ELF-1 (cell line): ENCODE measurements at regions not wholly inside any gene's neighbourhood (a gene's known extent, or its start where the extent isn't known, plus 50 kb on each side); places are given as distances from the start of the nearest gene placed in this dataset.
"Not testable (repeated sequence)": the region's sequence is repeated elsewhere in the genome, so short reads cannot be mapped to it uniquely, and the experiment has no call there.

Experiments used
- DNase-seq: peaks from one replicate; pipeline ENCODE4 v3.0.0-alpha.2; 2016; ENCODE audit warnings: low read depth, low spot score

DNA sequence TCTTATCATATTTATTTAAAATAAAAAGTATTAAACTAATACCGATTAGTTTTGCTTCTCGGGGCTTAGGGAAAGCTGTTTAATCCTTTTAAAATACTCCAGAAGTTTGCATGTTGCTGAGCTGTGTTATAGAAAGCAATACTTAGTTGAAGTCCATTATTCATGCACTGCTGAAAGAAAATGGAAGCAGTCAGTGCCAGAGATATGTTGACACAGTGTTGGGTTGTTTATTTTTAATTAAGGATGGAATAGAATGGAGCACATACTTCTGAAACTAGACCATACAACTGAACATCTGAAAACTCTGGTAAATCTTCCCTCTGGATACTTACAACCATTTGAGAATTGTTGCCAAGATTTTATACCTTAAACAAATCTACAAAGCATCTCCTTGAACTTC, 282.7 kb upstream of the CCDC179 start:
- no peak for DNase-seq

DNA sequence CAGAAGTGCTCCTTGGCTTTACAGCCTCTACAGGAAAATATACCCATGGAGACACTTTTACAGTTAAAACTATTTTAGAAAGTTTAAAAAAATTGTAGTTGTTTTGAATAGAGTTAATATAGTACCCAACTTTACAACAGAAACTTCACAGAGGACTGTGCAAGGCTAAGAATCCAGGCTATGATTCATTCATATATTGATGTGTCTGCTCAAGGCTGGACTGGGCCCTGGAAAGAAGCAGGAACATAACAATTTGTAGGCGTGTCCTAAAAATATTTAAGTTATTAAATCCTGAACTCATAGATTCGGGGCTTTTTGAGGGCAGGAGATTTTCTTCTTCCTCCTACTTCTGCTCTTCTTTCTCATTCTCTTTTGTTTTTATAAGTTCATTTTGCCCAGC, 291.5 kb upstream of the CCDC179 start:
- no peak for DNase-seq

DNA sequence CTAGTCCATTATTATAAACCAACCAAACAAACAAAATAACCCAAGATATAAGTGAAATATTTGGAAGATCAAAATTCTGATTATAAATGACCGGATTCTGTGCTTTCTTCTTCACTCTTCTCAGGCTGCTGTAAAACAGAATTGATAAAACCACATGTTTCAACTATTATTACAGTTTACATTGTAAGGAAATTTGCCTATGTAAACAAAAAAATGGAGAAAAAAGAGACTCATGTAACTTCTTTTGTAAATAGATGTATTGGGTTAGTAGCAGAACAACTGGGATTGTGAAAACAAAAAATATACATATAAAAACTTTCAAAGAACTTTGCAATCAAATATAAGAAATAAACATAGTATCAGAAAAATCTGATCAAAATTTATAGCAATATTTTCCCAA, 295.2 kb upstream of the CCDC179 start:
- no peak for DNase-seq

DNA sequence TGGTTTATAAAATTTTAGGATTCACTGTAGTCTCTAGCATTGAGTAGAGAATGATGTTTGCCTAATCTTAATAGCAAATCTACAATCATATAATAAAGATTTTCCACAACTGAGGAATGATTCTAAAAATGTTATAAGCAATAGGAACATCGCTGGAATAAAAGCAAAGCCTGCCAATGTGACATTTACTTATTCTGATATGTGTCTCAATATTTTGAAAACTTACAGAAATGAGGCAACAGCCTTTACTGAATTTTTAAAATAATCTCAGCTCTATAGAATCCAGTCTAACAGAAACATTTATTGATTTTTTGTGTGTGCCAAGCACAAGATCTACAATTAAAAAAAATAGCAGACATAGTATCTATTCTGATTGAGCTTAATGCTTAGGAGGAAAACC, 303.7 kb upstream of the CCDC179 start:
- DNase-seq: no peak

DNA sequence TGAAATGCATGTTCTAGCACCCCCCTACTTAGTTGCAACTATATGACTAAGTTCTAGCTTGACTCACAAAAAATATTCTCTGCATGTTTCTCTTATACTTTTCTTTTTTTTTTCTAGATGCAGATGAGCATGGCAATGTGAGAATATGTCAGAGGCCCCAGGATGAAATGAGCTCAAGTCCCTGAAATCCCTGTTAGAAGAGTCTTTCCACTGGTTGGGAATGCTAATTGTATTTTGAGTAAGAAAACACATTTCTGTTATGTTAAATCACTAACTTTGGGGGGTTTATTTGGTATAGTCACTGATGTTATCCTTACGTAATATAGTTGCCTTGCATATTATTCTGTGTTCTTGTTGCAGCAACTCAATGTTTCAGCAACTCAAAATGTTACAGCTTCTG, 306.1 kb upstream of the CCDC179 start:
- no peak for DNase-seq

DNA sequence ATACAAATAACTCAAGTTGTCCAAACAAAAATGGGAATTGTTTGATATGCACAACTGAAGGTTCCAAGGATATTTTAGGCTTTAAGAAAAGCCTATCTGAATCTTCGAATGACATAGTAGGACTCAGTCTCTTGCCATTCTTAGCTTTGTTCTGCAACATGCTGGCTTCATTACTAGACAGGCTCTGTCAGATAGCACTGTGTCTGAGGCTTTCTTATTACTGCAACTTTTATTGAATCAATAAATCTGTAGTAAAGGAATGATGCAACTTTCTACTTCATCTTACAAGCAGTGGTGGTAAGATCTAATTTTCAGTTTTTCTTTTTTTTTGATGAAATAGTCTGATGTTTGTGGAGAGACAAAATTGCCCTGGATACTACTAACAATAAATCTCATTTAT, 319.3 kb upstream of the CCDC179 start:
- no peak for DNase-seq

DNA sequence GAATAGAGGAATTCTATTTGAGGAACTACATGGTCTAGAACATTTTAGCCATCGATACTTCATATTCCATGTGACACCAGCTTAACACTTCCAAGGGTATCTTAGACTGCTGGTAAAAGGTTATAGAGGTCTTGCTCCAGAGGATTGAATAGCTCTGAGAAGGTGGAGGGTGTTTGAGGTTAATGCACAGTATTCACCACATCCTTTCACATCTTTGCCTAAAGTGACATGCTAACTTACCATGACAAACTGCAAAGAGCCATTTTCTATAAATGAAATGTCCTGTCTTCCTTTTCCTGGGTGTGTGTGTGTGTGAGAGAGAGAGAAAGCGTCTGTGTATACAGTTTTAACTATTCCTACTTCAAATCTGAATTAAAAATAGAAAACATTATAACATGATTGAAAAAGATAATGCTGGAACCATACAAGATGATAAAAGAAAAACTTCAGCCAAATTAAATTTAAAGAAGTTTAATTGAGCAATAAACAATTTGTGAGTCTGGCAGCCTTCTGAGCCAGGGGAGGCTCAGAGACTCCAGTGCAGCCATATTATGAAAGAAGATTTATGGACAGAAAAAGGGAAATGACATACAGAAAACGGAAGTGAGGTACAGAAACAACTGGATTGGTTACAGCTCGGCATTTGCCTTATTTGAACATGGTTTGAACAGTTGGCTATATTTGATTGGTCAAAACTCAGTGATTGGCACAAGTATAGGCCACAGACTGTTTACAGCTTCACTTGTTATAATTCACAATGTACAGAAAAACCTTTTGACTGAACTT, 320.9 kb upstream of the CCDC179 start:
- no peak for DNase-seq

DNA sequence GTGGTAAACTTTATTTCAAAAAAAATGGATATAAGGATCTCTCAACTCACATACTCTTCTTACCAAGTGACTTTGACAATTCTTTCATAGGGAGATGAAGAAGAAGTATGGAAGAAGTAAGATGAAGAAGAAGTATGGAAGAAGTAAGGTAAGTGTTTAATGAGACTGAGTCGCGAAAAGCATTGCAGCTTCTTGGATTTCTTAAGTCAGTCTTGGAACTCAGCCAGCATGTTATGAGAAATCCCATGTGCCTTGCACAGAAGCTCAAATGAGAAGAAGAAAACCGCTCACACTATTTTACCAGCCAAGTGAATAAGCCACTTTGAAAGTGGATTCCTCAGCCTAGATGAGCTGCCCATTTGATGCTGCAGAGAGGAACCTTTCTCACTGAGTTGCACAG, 332.0 kb upstream of the CCDC179 start:
- no peak for DNase-seq

DNA sequence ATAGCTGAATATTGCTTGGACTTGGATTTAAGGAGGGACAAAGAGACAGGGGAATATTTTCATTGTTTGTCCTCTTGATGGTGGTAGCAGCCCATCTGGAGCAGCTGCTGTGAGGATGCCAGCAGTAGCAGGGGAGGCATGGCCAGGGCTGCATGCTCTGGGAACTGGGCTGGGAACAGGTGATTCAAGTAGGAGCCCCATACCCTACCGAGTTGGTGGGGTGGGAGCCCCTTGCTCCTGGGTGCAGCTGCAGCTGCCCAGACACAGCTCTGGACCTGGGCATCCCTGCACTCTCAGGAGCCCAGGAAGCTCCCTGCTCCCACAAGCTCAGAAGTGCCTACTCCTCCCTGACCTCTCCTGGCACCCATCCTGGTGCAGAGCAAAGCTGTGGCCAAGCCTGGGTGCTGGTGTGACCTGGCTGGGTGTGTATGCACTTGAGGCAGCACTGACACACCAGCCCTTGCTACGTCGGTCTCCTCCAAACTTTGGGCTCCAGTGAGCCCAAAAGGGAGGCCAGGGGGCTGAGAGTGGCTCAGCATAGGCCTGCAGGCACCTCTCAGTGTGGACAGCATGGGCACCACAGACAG, 341.8 kb upstream of the CCDC179 start:
- DNase-seq: no peak

DNA sequence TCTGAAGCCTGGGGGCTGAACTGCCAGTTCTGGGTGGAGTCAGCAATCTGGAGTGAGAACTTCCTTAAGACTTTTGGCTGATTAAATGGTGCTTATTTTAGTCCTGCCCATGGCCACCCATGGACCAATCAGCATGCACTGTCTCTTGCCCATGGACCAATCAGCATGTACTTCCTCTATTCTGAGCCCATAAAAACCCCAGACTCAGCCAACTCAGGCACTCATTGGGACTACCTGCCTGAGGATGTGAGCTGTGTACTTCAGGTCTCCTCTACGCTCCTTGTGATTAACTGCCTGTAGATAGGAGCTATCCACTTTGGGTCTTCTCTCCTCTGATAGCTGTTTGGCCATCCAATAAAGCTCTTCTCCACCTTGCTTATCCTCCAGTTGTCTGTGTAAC, 342.3 kb upstream of the CCDC179 start:
- no peak for DNase-seq

DNA sequence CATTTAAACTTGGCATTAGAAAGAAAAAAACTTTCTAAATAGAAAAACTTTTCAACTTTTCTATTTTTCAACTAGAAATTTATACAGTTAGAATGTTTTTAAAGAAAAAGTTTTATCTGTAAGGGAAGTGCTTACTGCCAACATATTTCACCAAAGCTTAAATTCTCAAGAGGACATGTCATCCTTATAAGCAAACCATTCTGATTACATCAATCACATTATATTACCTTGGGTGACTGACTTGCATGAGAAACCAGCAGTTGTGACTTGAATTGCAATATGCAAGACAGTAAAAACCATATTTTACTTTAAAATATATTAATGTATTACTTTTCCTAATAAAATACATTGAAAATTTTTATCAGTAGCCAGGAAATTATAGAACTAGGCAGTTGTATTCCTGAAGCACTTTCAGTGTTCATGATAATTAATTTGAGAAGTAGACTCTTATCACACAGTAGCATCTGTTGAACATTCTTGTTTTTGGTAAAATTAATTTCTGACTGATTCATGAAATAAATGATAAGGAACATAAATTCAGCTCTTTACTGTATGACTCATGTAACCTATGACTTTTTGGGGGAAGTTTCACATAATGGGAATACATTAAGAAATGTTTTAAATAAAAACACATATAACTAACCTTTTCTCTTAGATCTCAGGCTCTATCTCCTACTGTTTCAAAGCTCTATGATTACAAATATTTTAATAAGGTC, 345.0 kb upstream of the CCDC179 start:
- DNase-seq: no peak

DNA sequence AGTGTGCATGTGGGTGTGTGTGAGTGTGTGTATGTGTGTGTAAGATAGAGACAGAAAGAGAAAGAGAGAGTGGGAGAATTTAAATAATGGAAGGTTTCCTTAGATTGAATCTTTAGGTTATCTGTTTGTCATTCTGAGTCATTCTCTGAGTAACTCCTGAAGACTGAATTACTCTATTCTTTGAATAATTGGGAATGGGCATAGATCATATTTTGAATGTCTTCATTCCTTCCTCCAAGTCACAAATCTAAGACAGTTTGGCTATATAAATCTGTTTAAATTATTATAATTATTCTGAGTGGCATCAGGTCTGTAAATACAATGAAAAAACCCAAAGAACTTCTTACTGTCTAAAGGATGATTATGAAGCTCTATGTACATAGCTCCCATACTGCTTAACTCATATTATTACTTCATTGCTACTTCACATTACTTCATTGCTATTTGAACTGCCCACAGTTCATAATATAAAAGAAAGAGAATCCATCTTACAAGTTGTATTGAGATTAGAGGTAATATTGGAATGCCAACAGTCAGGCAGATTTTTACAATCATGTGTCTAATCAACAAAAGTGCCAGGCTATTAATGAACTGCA, 346.6 kb upstream of the CCDC179 start:
- no peak for DNase-seq

DNA sequence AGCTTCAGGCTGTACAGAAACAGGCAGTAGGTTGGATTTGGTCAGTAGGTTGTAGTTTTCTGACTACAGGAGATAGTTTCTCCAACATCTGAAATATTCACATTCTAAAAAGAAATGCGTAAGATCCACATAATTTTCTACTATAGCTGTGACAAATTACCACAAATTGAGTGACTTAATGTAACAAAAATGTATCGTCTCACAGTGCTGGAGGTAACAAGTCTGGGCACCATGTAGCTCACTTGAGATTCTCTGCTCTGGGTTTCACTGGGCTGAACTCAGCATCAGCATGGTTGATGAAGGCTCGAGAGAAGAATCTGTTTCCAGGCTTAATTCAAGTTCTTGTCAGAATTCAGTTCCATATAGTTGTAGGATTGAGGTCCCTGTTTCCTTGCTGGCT, 350.9 kb upstream of the CCDC179 start:
- no peak for DNase-seq

DNA sequence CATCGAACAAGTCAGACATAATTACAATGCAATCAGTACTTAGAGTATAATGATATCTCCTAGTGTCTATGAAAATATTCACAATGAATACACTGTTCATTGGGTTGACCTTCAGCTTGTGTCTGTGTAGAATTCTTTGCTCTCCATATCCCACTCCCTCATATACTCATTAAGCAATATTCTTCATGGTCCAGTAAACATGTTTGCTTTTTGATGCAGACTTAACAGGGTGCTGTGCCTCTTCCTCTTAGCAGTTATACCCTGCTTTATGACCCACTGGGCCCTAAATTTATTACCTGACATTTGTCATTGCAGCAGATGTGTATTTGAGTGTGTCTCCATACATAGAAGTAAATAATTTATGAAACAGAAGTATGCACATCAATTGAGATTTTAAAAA, 352.5 kb upstream of the CCDC179 start:
- no peak for DNase-seq

DNA sequence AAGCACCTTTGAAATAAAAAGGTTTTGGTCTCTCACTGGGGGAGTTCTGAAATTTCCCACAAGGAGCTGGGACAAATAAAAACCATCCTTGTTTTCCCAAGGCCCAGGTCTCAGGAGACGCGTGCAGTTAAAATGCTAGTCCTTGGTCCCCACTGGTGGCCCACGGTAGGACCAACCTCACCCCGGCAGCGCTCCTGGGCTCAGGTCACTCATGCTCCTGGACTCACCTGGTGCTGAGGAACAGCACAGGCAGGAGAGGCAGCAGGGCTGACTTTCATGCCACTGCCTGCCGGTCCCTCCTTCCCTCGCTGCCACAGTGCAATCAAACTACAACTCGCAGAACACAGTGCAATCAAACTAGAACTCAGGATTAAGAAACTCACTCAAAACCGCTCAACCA, 356.8 kb upstream of the CCDC179 start:
- no peak for DNase-seq

DNA sequence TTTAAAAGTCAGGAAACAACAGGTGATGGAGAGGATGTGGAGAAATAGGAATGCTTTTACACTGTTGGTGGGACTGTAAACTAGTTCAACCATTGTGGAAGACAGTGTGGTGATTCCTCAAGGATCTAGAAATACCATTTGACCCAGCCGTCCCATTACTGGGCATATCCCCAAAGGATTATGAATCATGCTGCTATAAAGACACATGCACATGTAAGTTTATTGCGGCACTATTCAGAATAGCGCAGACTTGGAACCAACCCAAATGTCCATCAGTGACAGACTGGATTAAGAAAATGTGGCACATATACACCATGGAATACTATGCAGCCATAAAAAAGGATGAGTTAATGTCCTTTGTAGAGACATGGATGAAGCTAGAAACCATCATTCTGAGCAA, 359.8 kb upstream of the CCDC179 start:
- not testable (repeated sequence) for DNase-seq

DNA sequence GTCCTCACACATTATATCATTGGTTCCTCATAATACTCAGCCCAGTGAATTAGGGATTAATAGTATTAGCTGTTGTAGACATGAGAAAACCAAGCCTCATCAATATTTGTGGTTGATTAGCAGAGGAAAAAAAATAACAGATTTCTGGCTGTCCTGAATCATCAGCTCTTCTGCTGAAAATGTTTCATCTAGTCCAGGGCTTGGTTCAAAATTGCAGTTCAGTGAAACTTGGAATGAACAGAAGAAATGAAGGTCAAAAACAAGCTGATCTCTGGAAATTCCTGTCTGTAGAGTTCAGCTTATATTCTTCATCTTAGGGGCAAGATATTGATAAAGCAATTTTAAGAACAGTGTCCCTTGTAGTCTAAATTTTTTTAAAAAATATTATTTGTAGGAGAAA, 361.1 kb upstream of the CCDC179 start:
- DNase-seq: no peak

DNA sequence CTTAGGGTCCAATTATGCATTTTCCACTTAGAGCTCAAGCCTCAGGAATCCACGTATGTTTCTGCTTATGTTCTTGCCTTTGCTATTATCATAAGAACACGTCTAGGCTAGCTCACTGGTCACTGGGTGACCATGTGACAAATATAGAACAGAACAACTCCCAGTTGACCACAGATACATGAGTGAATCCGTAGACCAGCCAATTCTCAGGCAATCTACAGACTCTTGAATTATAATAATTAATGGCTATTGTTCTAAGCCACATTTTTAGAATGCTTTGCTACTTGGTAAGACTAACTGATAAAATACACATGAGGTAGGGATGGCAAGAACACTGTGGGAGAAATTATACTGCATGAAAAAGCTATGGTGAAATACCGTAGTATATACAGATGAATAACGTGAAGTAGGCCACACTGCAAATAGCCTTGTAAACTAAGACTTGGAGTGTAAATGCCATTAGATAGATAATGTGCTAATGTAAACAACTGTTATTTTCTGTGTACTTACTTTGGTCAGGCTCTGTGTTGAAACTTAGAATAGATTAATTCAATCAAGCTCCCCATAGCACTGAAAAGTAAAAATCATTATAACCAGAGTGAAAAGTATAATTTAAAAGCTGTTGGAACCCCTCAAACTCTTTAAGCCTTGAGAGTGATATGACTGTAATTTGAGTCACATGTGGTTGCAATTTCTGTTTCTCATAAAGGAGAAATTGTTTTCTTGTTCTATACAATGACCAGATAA, 366.2 kb upstream of the CCDC179 start:
- DNase-seq: no peak

DNA sequence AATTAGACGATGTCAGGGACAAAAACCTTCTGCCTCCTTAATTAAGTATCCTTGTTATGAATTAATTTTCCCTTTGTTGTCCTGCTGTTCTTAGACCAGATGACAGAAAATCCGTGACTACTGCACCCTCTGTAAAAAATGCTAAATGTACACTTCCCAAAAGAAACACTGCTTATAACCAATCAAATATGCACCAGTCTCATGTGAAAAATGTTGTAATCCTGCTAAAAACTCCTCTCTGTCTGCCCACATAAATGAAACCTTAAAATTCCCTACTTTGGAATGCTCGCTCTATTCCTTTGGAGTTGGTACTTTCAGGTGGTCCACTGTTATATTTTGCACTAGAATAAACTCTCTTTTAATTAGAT, 366.8 kb upstream of the CCDC179 start:
- DNase-seq: no peak

DNA sequence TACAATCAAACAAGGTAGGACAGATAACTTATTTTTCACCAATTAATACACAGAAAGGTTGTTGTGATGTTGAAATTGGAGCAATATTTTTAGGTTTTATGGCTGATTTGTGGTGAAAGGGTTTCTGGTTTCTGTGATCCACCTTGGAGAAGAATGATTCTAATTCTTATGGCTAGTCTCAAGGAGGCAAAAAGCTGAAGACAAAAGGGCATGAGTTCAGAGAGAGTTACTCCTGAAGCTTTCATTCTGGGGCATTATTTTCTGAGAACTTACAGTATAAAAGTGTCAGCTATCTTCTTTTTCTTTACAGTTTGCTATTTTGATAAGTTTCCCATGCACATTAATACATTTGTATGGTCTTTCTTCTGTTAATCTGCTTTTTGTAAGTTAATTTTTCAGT, 372.4 kb upstream of the CCDC179 start:
- DNase-seq: no peak

DNA sequence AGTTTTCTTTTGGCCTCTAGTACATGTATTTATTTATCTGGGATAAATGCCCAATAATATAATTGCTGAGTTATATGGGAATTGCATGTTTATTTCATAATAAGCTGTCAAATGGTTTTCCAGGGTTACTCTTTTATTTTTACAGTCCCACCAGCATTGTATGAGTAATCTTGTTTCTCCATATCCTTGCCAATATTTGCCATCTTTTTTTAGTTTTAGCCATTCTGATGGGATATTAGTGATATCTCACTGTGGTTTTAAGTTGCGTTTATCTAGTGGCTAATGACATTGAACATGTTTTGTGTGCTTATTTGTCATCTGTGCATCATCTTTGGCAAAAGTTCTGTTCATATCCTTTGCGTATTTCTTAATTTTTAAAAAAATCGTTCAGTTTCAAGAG, 372.8 kb upstream of the CCDC179 start:
- no peak for DNase-seq
